ENCODE measurements at regions not wholly inside any gene's neighbourhood (a gene's known extent, or its start where the extent isn't known, plus 50 kb on each side); places are given as distances from the start of the nearest gene placed in this dataset.

- TF ChIP-seq EP300 (IDR thresholded peaks at IDR 0.05) = no peak
- no peak for TF ChIP-seq POLR2A (IDR thresholded peaks at IDR 0.05)
- TF ChIP-seq, protein P1, sequence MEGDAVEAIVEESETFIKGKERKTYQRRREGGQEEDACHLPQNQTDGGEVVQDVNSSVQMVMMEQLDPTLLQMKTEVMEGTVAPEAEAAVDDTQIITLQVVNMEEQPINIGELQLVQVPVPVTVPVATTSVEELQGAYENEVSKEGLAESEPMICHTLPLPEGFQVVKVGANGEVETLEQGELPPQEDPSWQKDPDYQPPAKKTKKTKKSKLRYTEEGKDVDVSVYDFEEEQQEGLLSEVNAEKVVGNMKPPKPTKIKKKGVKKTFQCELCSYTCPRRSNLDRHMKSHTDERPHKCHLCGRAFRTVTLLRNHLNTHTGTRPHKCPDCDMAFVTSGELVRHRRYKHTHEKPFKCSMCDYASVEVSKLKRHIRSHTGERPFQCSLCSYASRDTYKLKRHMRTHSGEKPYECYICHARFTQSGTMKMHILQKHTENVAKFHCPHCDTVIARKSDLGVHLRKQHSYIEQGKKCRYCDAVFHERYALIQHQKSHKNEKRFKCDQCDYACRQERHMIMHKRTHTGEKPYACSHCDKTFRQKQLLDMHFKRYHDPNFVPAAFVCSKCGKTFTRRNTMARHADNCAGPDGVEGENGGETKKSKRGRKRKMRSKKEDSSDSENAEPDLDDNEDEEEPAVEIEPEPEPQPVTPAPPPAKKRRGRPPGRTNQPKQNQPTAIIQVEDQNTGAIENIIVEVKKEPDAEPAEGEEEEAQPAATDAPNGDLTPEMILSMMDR (IDR thresholded peaks at IDR 0.05) = no peak
- Histone ChIP-seq H3K36me3 (no peaks in the 10 kb centered on the region), H3K9me3 (no peaks in the 10 kb centered on the region), H3K4me1 (no peaks in the 10 kb centered on the region), H3K27ac (no peak overlapping the region), H3K4me3 (no peak overlapping the region), H3K27me3 (no peaks in the 10 kb centered on the region)
- no peak for DNase-seq (ENCODE audit: low spot score in 2 of 2)
These were observed 449.6 kb downstream of the SLCO4C1 start for GRCh38 chr5:101846496-101846895.

GRCh38 chr5:101843055-101843454, 453.0 kb downstream of the SLCO4C1 start:
- TF ChIP-seq EP300 (IDR thresholded peaks at IDR 0.05) (no peak), POLR2A (IDR thresholded peaks at IDR 0.05) (no peak)
- TF ChIP-seq, protein P1 (IDR thresholded peaks at IDR 0.05) = no peak
- 70 to 86% methylated on average over 1 of the region's 1 CpG for WGBS, 2 donors
- H3K27me3 ChIP-seq = no peaks in the 10 kb centered on the region

DNA sequence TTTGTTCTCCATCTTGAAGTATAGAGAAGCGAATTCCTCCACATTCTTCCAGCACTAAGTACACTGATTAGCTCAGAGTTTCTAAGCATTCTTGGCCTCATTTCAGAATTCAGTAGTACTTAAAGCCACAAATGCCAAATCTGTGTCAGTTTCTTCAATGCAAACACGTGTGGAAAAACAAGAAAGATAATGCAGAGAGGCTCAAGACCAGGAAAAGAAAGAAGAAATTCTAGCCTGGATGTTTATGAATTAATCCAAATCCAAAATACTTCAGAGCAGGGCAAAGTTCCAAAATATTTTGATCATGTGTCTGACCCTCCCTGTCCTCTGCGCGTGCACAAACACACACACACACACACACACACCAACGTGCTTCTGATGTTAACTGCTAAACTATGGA, 457.6 kb downstream of the SLCO4C1 start:
- TF ChIP-seq, protein P1 (IDR thresholded peaks at IDR 0.05) = no peak
- TF ChIP-seq POLR2A (IDR thresholded peaks at IDR 0.05) (no peak), EP300 (IDR thresholded peaks at IDR 0.05) (no peak)
- H3K9me3 ChIP-seq = no peaks in the 10 kb centered on the region
- peaks cover 0 to 5% (median 0%) of the 10 kb centered on the region in 4 donors for H3K4me1 ChIP-seq
- no peak for DNase-seq (ENCODE audit: low spot score in 2 of 2)
- 16% methylated on average over 5 of the region's 5 CpGs for WGBS, 2 donors
- H3K4me3 ChIP-seq = no peak overlapping the region
- no peaks in the 10 kb centered on the region for H3K36me3 ChIP-seq
- H3K27me3 ChIP-seq = no peaks in the 10 kb centered on the region
- no peak overlapping the region for H3K27ac ChIP-seq

More at GRCh38 chr5:101843055-101843454, 453.0 kb downstream of the SLCO4C1 start:
- DNase-seq (ENCODE audit: low spot score in 2 of 2) = no peak
- H3K9me3 ChIP-seq = no peaks in the 10 kb centered on the region
- no peaks in the 10 kb centered on the region for H3K36me3 ChIP-seq
- no peak overlapping the region for H3K4me3 ChIP-seq
- peaks cover 0 to 4% (median 0%) of the 10 kb centered on the region in 4 donors for H3K4me1 ChIP-seq
- H3K27ac ChIP-seq = no peak overlapping the region

- H3K9me3 ChIP-seq = peaks cover 0 to 9% (median 4%) of the 10 kb centered on the region in 4 donors
- TF ChIP-seq, protein P1 (IDR thresholded peaks at IDR 0.05) = no peak
- TF ChIP-seq POLR2A (IDR thresholded peaks at IDR 0.05) = no peak
- no peak for TF ChIP-seq EP300 (IDR thresholded peaks at IDR 0.05)
- no peaks in the 10 kb centered on the region for H3K27me3 ChIP-seq
- DNase-seq (ENCODE audit: low spot score in 2 of 2) = no peak
- H3K4me3 ChIP-seq = no peak overlapping the region
- no peaks in the 10 kb centered on the region for H3K36me3 ChIP-seq
- no peaks in the 10 kb centered on the region for H3K4me1 ChIP-seq
- WGBS, 2 donors = 57 to 61% methylated on average over 4 of the region's 4 CpGs
- no peak overlapping the region for H3K27ac ChIP-seq
These were observed 466.8 kb downstream of the SLCO4C1 start for GRCh38 chr5:101829255-101829654.

- Histone ChIP-seq H3K4me1 (no peaks in the 10 kb centered on the region), H3K27ac (no peak overlapping the region), H3K27me3 (no peaks in the 10 kb centered on the region), H3K36me3 (no peaks in the 10 kb centered on the region), H3K9me3 (no peaks in the 10 kb centered on the region), H3K4me3 (no peak overlapping the region)
- TF ChIP-seq EP300 (IDR thresholded peaks at IDR 0.05) (no peak), POLR2A (IDR thresholded peaks at IDR 0.05) (no peak)
- TF ChIP-seq, protein P1 (IDR thresholded peaks at IDR 0.05) = no peak
- no peak for DNase-seq (ENCODE audit: low spot score in 2 of 2)
These were observed 484.6 kb downstream of the SLCO4C1 start for GRCh38 chr5:101811466-101811865.
